ENCODE measurements at regions not wholly inside any gene's neighbourhood (a gene's known extent, or its start where the extent isn't known, plus 50 kb on each side); places are given as distances from the start of the nearest gene placed in this dataset.

- no peak for DNase-seq
Observed at GRCh38 chrX:44040406-44040805, 67.2 kb upstream of the NDP start.

GRCh38 chrX:44039556-44039955, 66.4 kb upstream of the NDP start:
- no peak for DNase-seq

- DNase-seq, result no peak
Observed at GRCh38 chrX:44036336-44036735, 63.1 kb upstream of the NDP start.

GRCh38 chrX:44035571-44035970, 62.4 kb upstream of the NDP start:
- no peak for DNase-seq

DNA sequence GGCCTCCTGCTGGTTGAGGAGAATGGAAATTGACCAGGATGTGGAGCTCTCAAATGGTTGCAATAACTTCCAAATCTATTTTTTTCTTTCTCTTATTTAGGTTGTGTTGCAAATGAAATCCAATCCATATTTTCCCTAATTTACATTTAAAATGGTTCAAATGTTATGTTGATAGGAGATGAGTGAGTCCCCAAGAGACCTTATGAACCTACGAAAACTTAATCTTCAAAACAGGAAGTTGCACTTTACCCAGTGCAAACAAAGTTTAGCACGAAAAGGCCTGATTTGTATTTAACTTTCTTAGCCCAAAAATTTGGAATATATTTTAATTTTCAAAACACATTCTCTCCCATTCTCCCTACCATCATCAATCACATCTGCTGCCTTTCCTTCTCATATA, 59.3 kb upstream of the NDP start:
- no peak for DNase-seq

- peak; percentile 8 for DNase-seq
Observed at GRCh38 chrX:44025555-44025954, 52.4 kb upstream of the NDP start.
